GM12873 (cell line): ENCODE measurements at regions not wholly inside any gene's neighbourhood (a gene's known extent, or its start where the extent isn't known, plus 50 kb on each side); places are given as distances from the start of the nearest gene placed in this dataset.

ENCODE experiments used
- CTCF ChIP-seq: IDR thresholded peaks from 2 replicates; pipeline ENCODE4 v1.5.1; 2012; ENCODE audit warnings: low read depth, mild to moderate bottlenecking, moderate library complexity, low read length, control low read depth; ENCODE audit not compliant: insufficient read depth; ENCODE audit errors: missing control alignments

- TF ChIP-seq CTCF, result no peak
Measured at GRCh38 chr2:48127612-48128191, 186.8 kb upstream of the FOXN2 start.

- TF ChIP-seq CTCF, result no peak
Measured at GRCh38 chr2:48129293-48129950, 185.1 kb upstream of the FOXN2 start.

- TF ChIP-seq CTCF, result no peak
Measured at GRCh38 chr2:48131539-48132270, 182.8 kb upstream of the FOXN2 start.

GRCh38 chr2:48132271-48132625 is 182.2 kb upstream of the FOXN2 start:
- TF ChIP-seq CTCF, result no peak

- no peak for TF ChIP-seq CTCF
Measured at GRCh38 chr2:48134704-48135103, 179.8 kb upstream of the FOXN2 start.

GRCh38 chr2:48135797-48136196 is 178.7 kb upstream of the FOXN2 start:
- no peak for TF ChIP-seq CTCF

- TF ChIP-seq CTCF, result no peak
Measured at GRCh38 chr2:48137829-48138228, 176.7 kb upstream of the FOXN2 start.
